ENCODE measurements at regions not wholly inside any gene's neighbourhood (a gene's known extent, or its start where the extent isn't known, plus 50 kb on each side); places are given as distances from the start of the nearest gene placed in this dataset.
A peak's percentile ranks its signal among the peaks of the same experiment; 100 is the strongest.

GRCh38 chr3:56987238-56987895, 73.1 kb upstream of the SPATA12 start:
- no peaks in the 10 kb centered on the region for H3K79me2 ChIP-seq (ENCODE audit: insufficient read depth, low read length)
- H2AFZ ChIP-seq (ENCODE audit: low read length) = no peak overlapping the region
- H3K27ac ChIP-seq (ENCODE audit: low read depth, low read length, poor library complexity, severe bottlenecking) = no peak overlapping the region
- no peaks in the 10 kb centered on the region for H3K36me3 ChIP-seq (ENCODE audit: insufficient read depth, low read length)
- H3F3A ChIP-seq (ENCODE audit: insufficient read depth, low read length) = no peaks in the 10 kb centered on the region
- H3K9me3 ChIP-seq (ENCODE audit: low read length) = no peaks in the 10 kb centered on the region
- H3K4me3 ChIP-seq (ENCODE audit: low read depth, low read length, poor library complexity, severe bottlenecking) = no peak overlapping the region
- no peak overlapping the region for H3K4me2 ChIP-seq (ENCODE audit: low read length)
- H3K9me2 ChIP-seq (ENCODE audit: low read depth, low read length) = no peaks in the 10 kb centered on the region
- H3K27me3 ChIP-seq (ENCODE audit: insufficient read depth, low read length) = no peaks in the 10 kb centered on the region
- no peaks in the 10 kb centered on the region for H4K20me1 ChIP-seq (ENCODE audit: insufficient read depth, low read length)
- TF ChIP-seq EZH2 (IDR thresholded peaks at IDR 0.05; ENCODE audit: borderline replicate concordance, low read length) (no peak), CTCF (IDR thresholded peaks at IDR 0.05; ENCODE audit: low read length) (peak; percentile 35; the same call in 1 of the 2 replicates)
- no peaks in the 10 kb centered on the region for H3K4me1 ChIP-seq (ENCODE audit: insufficient read depth, low read length, severe bottlenecking)
- H3K9ac ChIP-seq (ENCODE audit: low read length) = no peak overlapping the region

- H3K27me3 ChIP-seq (ENCODE audit: insufficient read depth, low read length) = no peaks in the 10 kb centered on the region
- no peak overlapping the region for H3K9ac ChIP-seq (ENCODE audit: low read length)
- H3K79me2 ChIP-seq (ENCODE audit: insufficient read depth, low read length) = no peaks in the 10 kb centered on the region
- no peaks in the 10 kb centered on the region for H3K9me3 ChIP-seq (ENCODE audit: low read length)
- no peak for TF ChIP-seq EZH2 (IDR thresholded peaks at IDR 0.05; ENCODE audit: borderline replicate concordance, low read length)
- no peak overlapping the region for H3K27ac ChIP-seq (ENCODE audit: low read depth, low read length, poor library complexity, severe bottlenecking)
- no peaks in the 10 kb centered on the region for H4K20me1 ChIP-seq (ENCODE audit: insufficient read depth, low read length)
- no peaks in the 10 kb centered on the region for H3K36me3 ChIP-seq (ENCODE audit: insufficient read depth, low read length)
- no peaks in the 10 kb centered on the region for H3K4me1 ChIP-seq (ENCODE audit: insufficient read depth, low read length, severe bottlenecking)
- no peaks in the 10 kb centered on the region for H3K9me2 ChIP-seq (ENCODE audit: low read depth, low read length)
- no peak overlapping the region for H2AFZ ChIP-seq (ENCODE audit: low read length)
- no peaks in the 10 kb centered on the region for H3F3A ChIP-seq (ENCODE audit: insufficient read depth, low read length)
- no peak overlapping the region for H3K4me3 ChIP-seq (ENCODE audit: low read depth, low read length, poor library complexity, severe bottlenecking)
- H3K4me2 ChIP-seq (ENCODE audit: low read length) = no peak overlapping the region
Observed at GRCh38 chr3:56986347-56986746, 74.1 kb upstream of the SPATA12 start.

- Histone ChIP-seq H3K4me3 (ENCODE audit: low read depth, low read length, poor library complexity, severe bottlenecking) (no peak overlapping the region), H3K4me1 (ENCODE audit: insufficient read depth, low read length, severe bottlenecking) (no peaks in the 10 kb centered on the region), H3K27me3 (ENCODE audit: insufficient read depth, low read length) (no peaks in the 10 kb centered on the region), H3K27ac (ENCODE audit: low read depth, low read length, poor library complexity, severe bottlenecking) (no peak overlapping the region), H3K9ac (ENCODE audit: low read length) (no peak overlapping the region), H2AFZ (ENCODE audit: low read length) (no peak overlapping the region), H3F3A (ENCODE audit: insufficient read depth, low read length) (no peaks in the 10 kb centered on the region), H4K20me1 (ENCODE audit: insufficient read depth, low read length) (no peaks in the 10 kb centered on the region), H3K79me2 (ENCODE audit: insufficient read depth, low read length) (no peaks in the 10 kb centered on the region), H3K36me3 (ENCODE audit: insufficient read depth, low read length) (no peaks in the 10 kb centered on the region), H3K9me3 (ENCODE audit: low read length) (no peaks in the 10 kb centered on the region), H3K4me2 (ENCODE audit: low read length) (no peak overlapping the region), H3K9me2 (ENCODE audit: low read depth, low read length) (no peaks in the 10 kb centered on the region)
- TF ChIP-seq EZH2 (IDR thresholded peaks at IDR 0.05; ENCODE audit: borderline replicate concordance, low read length) (no peak), CTCF (IDR thresholded peaks at IDR 0.05; ENCODE audit: low read length) (no peak)
Observed at GRCh38 chr3:56985878-56986277, 74.6 kb upstream of the SPATA12 start.

- Histone ChIP-seq H3K4me1 (ENCODE audit: insufficient read depth, low read length, severe bottlenecking) (no peaks in the 10 kb centered on the region), H3K9me2 (ENCODE audit: low read depth, low read length) (no peaks in the 10 kb centered on the region), H3K27ac (ENCODE audit: low read depth, low read length, poor library complexity, severe bottlenecking) (no peak overlapping the region), H3K4me2 (ENCODE audit: low read length) (no peak overlapping the region), H3K9ac (ENCODE audit: low read length) (no peak overlapping the region), H3K36me3 (ENCODE audit: insufficient read depth, low read length) (no peaks in the 10 kb centered on the region), H4K20me1 (ENCODE audit: insufficient read depth, low read length) (no peaks in the 10 kb centered on the region), H3K79me2 (ENCODE audit: insufficient read depth, low read length) (no peaks in the 10 kb centered on the region), H3K27me3 (ENCODE audit: insufficient read depth, low read length) (no peaks in the 10 kb centered on the region), H3K4me3 (ENCODE audit: low read depth, low read length, poor library complexity, severe bottlenecking) (no peak overlapping the region), H2AFZ (ENCODE audit: low read length) (no peak overlapping the region), H3K9me3 (ENCODE audit: low read length) (no peaks in the 10 kb centered on the region), H3F3A (ENCODE audit: insufficient read depth, low read length) (no peaks in the 10 kb centered on the region)
- TF ChIP-seq EZH2 (IDR thresholded peaks at IDR 0.05; ENCODE audit: borderline replicate concordance, low read length) (no peak), CTCF (IDR thresholded peaks at IDR 0.05; ENCODE audit: low read length) (no peak)
Observed at GRCh38 chr3:56985460-56985859, 75.0 kb upstream of the SPATA12 start.
